H9 (cell line): ENCODE measurements at regions not wholly inside any gene's neighbourhood (a gene's known extent, or its start where the extent isn't known, plus 50 kb on each side); places are given as distances from the start of the nearest gene placed in this dataset.

Source experiments
- DNase-seq: peaks from one replicate; pipeline ENCODE4 v3.0.0-alpha.2; 2017
- H2AFZ ChIP-seq: one replicate; pipeline ENCODE4 v1.6.1; 2013; ENCODE audit warnings: mild to moderate bottlenecking, low read length, control low read depth, moderate library complexity
- H2AK5ac ChIP-seq: 2 replicates; pipeline ENCODE4 v1.6.1; 2013; ENCODE audit warnings: low read length, control low read depth, mixed read lengths; ENCODE audit not compliant: insufficient read length
- H2BK120ac ChIP-seq: one replicate; pipeline ENCODE4 v1.6.1; 2013; ENCODE audit warnings: low read depth, mild to moderate bottlenecking, low read length, control low read depth, inconsistent platforms; ENCODE audit not compliant: poor library complexity, severe bottlenecking
- H2BK12ac ChIP-seq: 2 replicates; pipeline ENCODE4 v1.6.1; 2013; ENCODE audit warnings: low read length, control low read depth, mixed read lengths, low read depth; ENCODE audit not compliant: insufficient read length
- H2BK15ac ChIP-seq: 2 replicates; pipeline ENCODE4 v1.6.1; 2013; ENCODE audit warnings: low read depth, low read length, control low read depth
- H2BK20ac ChIP-seq: one replicate; pipeline ENCODE4 v1.6.1; 2013; ENCODE audit warnings: low read depth, mild to moderate bottlenecking, low read length, control low read depth, inconsistent platforms; ENCODE audit not compliant: poor library complexity, severe bottlenecking
- H2BK5ac ChIP-seq: 2 replicates; pipeline ENCODE4 v1.6.1; 2013; ENCODE audit warnings: low read length, control low read depth, mixed read lengths; ENCODE audit not compliant: insufficient read length
- H3K14ac ChIP-seq: 2 replicates; pipeline ENCODE4 v1.6.1; 2013; ENCODE audit warnings: low read length, control low read depth; ENCODE audit not compliant: insufficient read depth
- H3K18ac ChIP-seq: 2 replicates; pipeline ENCODE4 v1.6.1; 2013; ENCODE audit warnings: low read depth, mild to moderate bottlenecking, mixed read lengths, low read length, control low read depth; ENCODE audit not compliant: insufficient read length
- H3K23ac ChIP-seq: 2 replicates; pipeline ENCODE4 v1.6.1; 2013; ENCODE audit warnings: low read length, control low read depth, mixed read lengths, low read depth; ENCODE audit not compliant: insufficient read length
- H3K23me2 ChIP-seq: 2 replicates; pipeline ENCODE4 v1.6.1; 2013; ENCODE audit warnings: low read depth, mild to moderate bottlenecking, mixed read lengths, low read length, control low read depth; ENCODE audit not compliant: insufficient read length, poor library complexity, severe bottlenecking
- H3K27ac ChIP-seq: 2 replicates; pipeline ENCODE4 v1.5.1; 2013; ENCODE audit warnings: low read length, control low read depth, mixed read lengths, low read depth; ENCODE audit not compliant: insufficient read length
- H3K27me3 ChIP-seq: 2 replicates; pipeline ENCODE4 v1.6.1; 2013; ENCODE audit warnings: low read length, control low read depth, inconsistent platforms; ENCODE audit not compliant: insufficient read depth
- H3K4ac ChIP-seq: 2 replicates; pipeline ENCODE4 v1.6.1; 2013; ENCODE audit warnings: low read depth, mild to moderate bottlenecking, control low read depth, inconsistent platforms, low read length, moderate library complexity
- H3K4me1 ChIP-seq: 2 replicates; pipeline ENCODE4 v1.6.1; 2013; ENCODE audit warnings: low read length, control low read depth, inconsistent platforms; ENCODE audit not compliant: insufficient read depth
- H3K4me2 ChIP-seq: 2 replicates; pipeline ENCODE4 v1.6.1; 2013; ENCODE audit warnings: low read length, control low read depth, mixed read lengths; ENCODE audit not compliant: insufficient read length, insufficient read depth
- H3K56ac ChIP-seq: 2 replicates; pipeline ENCODE4 v1.6.1; 2013; ENCODE audit warnings: low read depth, mild to moderate bottlenecking, mixed read lengths, low read length, control low read depth; ENCODE audit not compliant: insufficient read length
- H3K79me1 ChIP-seq: 2 replicates; pipeline ENCODE4 v1.6.1; 2013; ENCODE audit warnings: low read depth, mild to moderate bottlenecking, moderate library complexity, low read length, control low read depth, inconsistent platforms; ENCODE audit not compliant: insufficient read depth, poor library complexity, severe bottlenecking
- H3K79me2 ChIP-seq: 2 replicates; pipeline ENCODE4 v1.6.1; 2013; ENCODE audit warnings: low read length, control low read depth, inconsistent platforms; ENCODE audit not compliant: insufficient read depth
- H3K9ac ChIP-seq: 2 replicates; pipeline ENCODE4 v1.6.1; 2013; ENCODE audit warnings: low read length, control low read depth, mixed read lengths; ENCODE audit not compliant: insufficient read length; ENCODE audit errors: extremely low read depth
- H3K9me3 ChIP-seq: one replicate; pipeline ENCODE4 v1.6.1; 2013; ENCODE audit warnings: low read depth, low read length, inconsistent platforms; ENCODE audit not compliant: control insufficient read depth
- H3T11ph ChIP-seq: one replicate; pipeline ENCODE4 v1.6.1; 2013; ENCODE audit warnings: mild to moderate bottlenecking, low read length, control low read depth, inconsistent platforms
- H4K20me1 ChIP-seq: one replicate; pipeline ENCODE4 v1.6.1; 2013; ENCODE audit not compliant: control insufficient read depth, insufficient read length, insufficient read depth
- H4K5ac ChIP-seq: 2 replicates; pipeline ENCODE4 v1.6.1; 2013; ENCODE audit warnings: low read depth, mild to moderate bottlenecking, mixed read lengths, low read length, control low read depth; ENCODE audit not compliant: insufficient read length
- H4K8ac ChIP-seq: replicated peaks from 2 replicates; pipeline ENCODE4 v1.6.1; 2013; ENCODE audit warnings: low read length, control low read depth, mixed read lengths, low read depth; ENCODE audit not compliant: insufficient read length
- H4K91ac ChIP-seq: 2 replicates; pipeline ENCODE4 v1.6.1; 2013; ENCODE audit warnings: low read depth, mild to moderate bottlenecking, moderate library complexity, mixed read lengths, low read length, control low read depth; ENCODE audit not compliant: insufficient read length
- H3K27ac Mint-ChIP-seq, 3 experiments: 2 replicates in 2 of 3; 3 replicates in 1 of 3; pipeline ENCODE4 v1.8.0; 2020 to 2021; ENCODE audit warnings: mixed read lengths in 3 of 3, mild to moderate bottlenecking in 1 of 3, moderate library complexity in 1 of 3
- H3K27me3 Mint-ChIP-seq: 2 replicates; pipeline ENCODE4 v1.8.0; 2021; ENCODE audit warnings: low read depth, mild to moderate bottlenecking, moderate library complexity, mixed read lengths
- H3K36me3 Mint-ChIP-seq, 3 experiments: 2 replicates in 2 of 3; 3 replicates in 1 of 3; pipeline ENCODE4 v1.8.0; 2020 to 2021; ENCODE audit warnings: low read depth in 3 of 3, mixed read lengths in 3 of 3; ENCODE audit not compliant: insufficient read depth in 1 of 3
- H3K4me1 Mint-ChIP-seq, 2 experiments: 2 replicates each; pipeline ENCODE4 v1.8.0; 2020; ENCODE audit warnings: mixed read lengths in 2 of 2
- H3K4me3 Mint-ChIP-seq, 2 experiments: 2 replicates in 1 of 2; 3 replicates in 1 of 2; pipeline ENCODE4 v1.8.0; 2020 to 2021; ENCODE audit warnings: mild to moderate bottlenecking in 2 of 2, mixed read lengths in 2 of 2, moderate library complexity in 1 of 2
- H3K9me3 Mint-ChIP-seq, 2 experiments: 2 replicates in 1 of 2; 3 replicates in 1 of 2; pipeline ENCODE4 v1.8.0; 2020; ENCODE audit warnings: mild to moderate bottlenecking in 2 of 2, mixed read lengths in 2 of 2, moderate library complexity in 1 of 2
- CTCF ChIP-seq: fragments of 200-600 bp; sonication (generic); conservative IDR thresholded peaks from 3 replicates; pipeline ENCODE4 v1.8.0; 2021; ENCODE audit warnings: antibody characterized with exemption, mild to moderate bottlenecking
- WGBS: extraction: QIAGEN DNeasy Blood & Tissue Kit; methylation state at CpG from one replicate; pipeline ENCODE4 v1.1.7; 2013; ENCODE audit warnings: missing lambda C conversion rate, low lambda C conversion rate, mixed read lengths; ENCODE audit not compliant: insufficient read length; ENCODE audit errors: extremely low coverage; 5-methylcytosine and 5-hydroxymethylcytosine counted together

GRCh38 chr12:47441490-47441889 lies 264.3 kb downstream of the RPAP3 start:
- H4K8ac ChIP-seq: no peak overlapping the region
- H4K5ac ChIP-seq: no peak overlapping the region
- no peaks in the 10 kb centered on the region for H3K4me1 Mint-ChIP-seq

More at GRCh38 chr12:47441490-47441889, 264.3 kb downstream of the RPAP3 start:
- Histone ChIP-seq H2BK12ac (no peak overlapping the region), H3K4me2 (no peak overlapping the region), H2AFZ (no peak overlapping the region), H3K4me1 (no peaks in the 10 kb centered on the region), H2BK5ac (no peak overlapping the region), H2BK120ac (no peak overlapping the region), H3K4ac (no peak overlapping the region), H2BK20ac (no peak overlapping the region), H4K20me1 (no peaks in the 10 kb centered on the region), H4K91ac (no peak overlapping the region), H3K9ac (no peak overlapping the region), H3K14ac (no peak overlapping the region), H3K79me2 (no peaks in the 10 kb centered on the region), H3K9me3 (no peaks in the 10 kb centered on the region), H3K23me2 (no peaks in the 10 kb centered on the region), H3K27ac (no peak overlapping the region), H3K18ac (no peak overlapping the region), H2BK15ac (no peak overlapping the region), H3K23ac (no peak overlapping the region), H2AK5ac (no peak overlapping the region), H3K56ac (no peak overlapping the region), H3K79me1 (no peaks in the 10 kb centered on the region), H3K27me3 (no peaks in the 10 kb centered on the region), H3T11ph (no peak overlapping the region)
- no peak for TF ChIP-seq CTCF
- no CpG with 5 or more reads among the region's 1 CpG for WGBS
- H3K9me3 Mint-ChIP-seq: peaks cover 53 to 60% of the 10 kb centered on the region in 2 experiments
- no peak for DNase-seq
- peaks cover 0 to 26% (median 22%) of the 10 kb centered on the region in 3 experiments; a peak in 6 of 7 replicates for H3K36me3 Mint-ChIP-seq
- H3K27me3 Mint-ChIP-seq: peaks cover 2% of the 10 kb centered on the region
- H3K27ac Mint-ChIP-seq: no peak overlapping the region
- no peak overlapping the region for H3K4me3 Mint-ChIP-seq
